Activated T-helper 1 cell treated with anti-CD3 and anti-CD28 coated beads, Interleukin-12 subunit alpha, Interleukin-12 subunit beta, Interleukin-2, Interleukin-4 antibody, amounts not matched to agents 30 ng/mL and 10 ng/mL and 1 ng/mL, durations not matched to agents 14 hours and 24 hours and 36 hours (primary cell): ENCODE measurements at regions not wholly inside any gene's neighbourhood (a gene's known extent, or its start where the extent isn't known, plus 50 kb on each side); places are given as distances from the start of the nearest gene placed in this dataset.

ENCODE experiments used
- DNase-seq: peaks from one replicate; pipeline ENCODE4 v3.0.0; 2021; ENCODE audit warnings: low spot score
- H3K27ac Mint-ChIP-seq: one replicate; pipeline ENCODE4 v1.8.0; 2021; ENCODE audit warnings: mild to moderate bottlenecking, mixed read lengths
- H3K27me3 Mint-ChIP-seq: one replicate; pipeline ENCODE4 v1.8.0; 2022; ENCODE audit warnings: mild to moderate bottlenecking, moderate library complexity, mixed read lengths; ENCODE audit not compliant: insufficient read depth
- H3K36me3 Mint-ChIP-seq: one replicate; pipeline ENCODE4 v1.8.0; 2021; ENCODE audit warnings: low read depth, mixed read lengths
- H3K4me1 Mint-ChIP-seq: one replicate; pipeline ENCODE4 v1.8.0; 2021; ENCODE audit warnings: low read depth, mixed read lengths
- H3K4me3 Mint-ChIP-seq: one replicate; pipeline ENCODE4 v1.8.0; 2021; ENCODE audit warnings: mild to moderate bottlenecking, moderate library complexity, mixed read lengths
- H3K9me3 Mint-ChIP-seq: one replicate; pipeline ENCODE4 v1.8.0; 2021; ENCODE audit warnings: mixed read lengths
- intact Hi-C: fragments of 100-400 bp; cut with micrococcal nuclease; formaldehyde crosslinking; loops from one replicate; pipeline ENCODE4 v1.15.1; 2024

DNA sequence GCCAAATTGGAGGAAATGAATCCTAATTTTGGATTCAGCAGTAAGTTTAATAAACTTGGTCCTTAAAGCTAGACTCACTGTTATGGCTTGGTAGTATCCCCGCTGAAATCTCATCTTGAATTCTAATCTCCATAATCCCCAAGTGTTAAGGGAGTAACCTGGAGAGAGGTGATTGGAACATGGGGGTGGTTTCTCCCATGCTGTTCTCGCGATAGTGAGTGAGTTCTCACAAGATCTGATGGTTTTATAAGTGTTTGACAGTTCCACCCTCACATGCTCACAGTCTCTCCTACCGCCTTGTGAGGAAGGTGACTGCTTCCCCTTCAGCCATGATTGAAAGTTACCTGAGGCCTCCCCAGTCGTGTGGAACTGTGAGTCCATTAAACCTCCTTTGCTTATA, 824.5 kb upstream of the WWC1 start:
- no peak for DNase-seq
- H3K27me3 Mint-ChIP-seq = no peaks in the 10 kb centered on the region
- no peaks in the 10 kb centered on the region for H3K4me1 Mint-ChIP-seq
- intact Hi-C loops = no loop called here
- H3K27ac Mint-ChIP-seq = no peak overlapping the region
- H3K36me3 Mint-ChIP-seq = no peaks in the 10 kb centered on the region
- H3K9me3 Mint-ChIP-seq = peaks cover 10% of the 10 kb centered on the region
- H3K4me3 Mint-ChIP-seq = no peak overlapping the region

DNA sequence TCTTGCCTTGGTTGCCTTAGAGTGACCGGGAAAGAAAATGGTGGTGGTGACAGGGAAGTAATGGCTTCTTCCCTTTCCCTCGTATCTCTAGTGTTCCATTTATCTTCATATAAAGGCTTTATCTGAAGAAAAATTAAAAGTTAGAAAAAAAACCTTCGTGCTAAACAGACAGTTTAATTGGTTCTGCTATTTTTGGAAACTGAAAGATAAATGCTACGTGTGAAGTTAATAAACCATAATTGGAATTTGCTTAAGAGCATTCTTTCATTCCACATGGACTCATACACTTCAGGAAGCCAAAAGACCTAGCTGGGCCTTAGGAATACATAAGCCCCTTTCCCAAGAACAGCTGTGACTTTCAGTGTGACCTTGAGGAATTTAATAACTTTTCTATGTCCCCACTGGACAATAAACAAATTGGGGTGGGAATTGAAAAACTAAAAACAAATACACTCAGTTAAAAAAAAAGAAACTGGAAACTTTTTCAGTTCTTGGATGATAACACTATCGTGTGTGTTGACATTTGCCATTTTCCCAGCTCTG, 818.8 kb upstream of the WWC1 start:
- Mint-ChIP-seq H3K4me3 (no peak overlapping the region), H3K4me1 (no peaks in the 10 kb centered on the region), H3K27me3 (no peaks in the 10 kb centered on the region), H3K36me3 (no peaks in the 10 kb centered on the region), H3K27ac (no peak overlapping the region), H3K9me3 (no peaks in the 10 kb centered on the region)
- DNase-seq = no peak
- intact Hi-C loops = no loop called here

DNA sequence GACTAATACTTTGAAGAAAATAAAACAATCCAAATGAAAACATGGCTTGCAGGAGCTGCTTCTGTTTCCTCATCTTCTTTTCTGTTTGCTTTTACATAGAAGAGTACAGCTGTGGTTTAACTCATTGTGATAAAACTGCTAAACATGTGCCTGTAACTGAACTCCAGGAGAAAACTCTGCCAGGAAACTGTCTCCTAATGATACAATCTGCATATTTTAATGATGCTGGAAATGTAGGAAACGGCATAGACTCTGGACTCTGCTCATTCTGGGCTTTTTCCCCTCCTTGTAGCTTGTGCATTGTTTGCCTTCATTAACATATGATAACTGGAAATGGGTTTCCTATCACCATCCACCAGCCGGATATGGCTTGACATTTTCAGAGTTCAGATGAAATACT, 813.3 kb upstream of the WWC1 start:
- Mint-ChIP-seq H3K36me3 (no peaks in the 10 kb centered on the region), H3K27ac (no peak overlapping the region), H3K27me3 (no peaks in the 10 kb centered on the region), H3K4me1 (no peaks in the 10 kb centered on the region), H3K4me3 (no peak overlapping the region), H3K9me3 (no peaks in the 10 kb centered on the region)
- intact Hi-C loops = no loop called here
- no peak for DNase-seq

DNA sequence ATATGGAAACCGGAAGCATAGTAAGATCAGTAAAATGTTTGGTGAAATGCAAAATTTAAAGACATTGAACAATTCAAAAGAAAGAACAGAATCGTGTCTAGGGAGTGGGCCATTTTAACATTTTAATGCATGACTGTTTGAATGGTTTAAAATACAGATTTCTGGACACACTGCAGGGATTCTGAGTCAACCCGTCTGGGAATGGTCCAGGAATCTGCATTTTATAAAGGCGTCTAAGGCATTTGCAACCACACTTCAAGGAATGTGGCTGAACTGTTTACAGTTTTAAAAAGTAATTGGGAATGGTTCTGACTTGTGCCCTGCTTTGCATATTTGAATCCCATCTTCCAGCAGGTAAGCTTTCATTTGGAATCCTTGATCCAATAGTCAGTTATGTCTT, 811.7 kb upstream of the WWC1 start:
- DNase-seq = no peak
- Mint-ChIP-seq H3K9me3 (no peaks in the 10 kb centered on the region), H3K4me3 (no peak overlapping the region), H3K27ac (no peak overlapping the region), H3K36me3 (no peaks in the 10 kb centered on the region), H3K27me3 (no peaks in the 10 kb centered on the region), H3K4me1 (no peaks in the 10 kb centered on the region)
- intact Hi-C loops = no loop called here

DNA sequence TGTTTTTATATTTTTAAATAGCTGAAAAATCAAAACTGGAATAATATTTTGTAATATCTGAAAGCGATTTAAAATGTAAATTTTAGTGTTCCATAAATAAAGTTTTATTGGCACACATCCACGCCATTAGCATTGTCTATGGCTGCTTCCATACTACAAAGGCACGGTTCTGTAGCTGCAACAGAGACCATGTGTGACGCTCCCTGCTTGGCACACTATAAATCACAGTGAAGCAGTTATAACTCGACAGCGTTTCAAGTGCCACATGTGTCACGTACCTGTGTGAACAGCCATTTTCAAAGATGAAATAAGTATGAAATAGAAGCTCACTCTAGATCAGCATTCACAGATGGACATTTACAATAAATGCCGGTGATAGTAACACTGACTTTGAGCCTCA, 810.1 kb upstream of the WWC1 start:
- no peaks in the 10 kb centered on the region for H3K4me1 Mint-ChIP-seq
- no peaks in the 10 kb centered on the region for H3K27me3 Mint-ChIP-seq
- no peak overlapping the region for H3K4me3 Mint-ChIP-seq
- H3K36me3 Mint-ChIP-seq = no peaks in the 10 kb centered on the region
- no peak overlapping the region for H3K27ac Mint-ChIP-seq
- no peak for DNase-seq
- H3K9me3 Mint-ChIP-seq = no peaks in the 10 kb centered on the region
- intact Hi-C loops = no loop called here

DNA sequence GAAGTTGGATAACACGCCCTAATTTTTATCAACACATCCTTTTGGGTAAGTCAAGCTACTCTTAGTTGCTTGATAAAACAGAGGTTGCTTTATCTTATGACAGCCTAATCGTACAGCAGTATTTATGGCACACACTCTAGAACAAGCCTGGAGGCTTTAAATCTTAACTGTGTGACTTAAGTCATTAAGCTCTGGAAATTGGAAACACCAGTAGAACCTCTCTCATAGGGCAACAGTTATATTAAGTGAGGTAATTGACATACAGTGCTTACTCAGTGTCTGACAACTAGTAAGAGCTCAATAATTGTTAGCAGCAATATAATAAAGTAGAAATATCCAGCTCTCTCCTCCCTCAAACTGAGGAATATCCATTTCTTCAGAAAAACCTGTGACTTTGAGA, 808.9 kb upstream of the WWC1 start:
- Mint-ChIP-seq H3K4me1 (no peaks in the 10 kb centered on the region), H3K9me3 (no peaks in the 10 kb centered on the region), H3K36me3 (no peaks in the 10 kb centered on the region)

DNA sequence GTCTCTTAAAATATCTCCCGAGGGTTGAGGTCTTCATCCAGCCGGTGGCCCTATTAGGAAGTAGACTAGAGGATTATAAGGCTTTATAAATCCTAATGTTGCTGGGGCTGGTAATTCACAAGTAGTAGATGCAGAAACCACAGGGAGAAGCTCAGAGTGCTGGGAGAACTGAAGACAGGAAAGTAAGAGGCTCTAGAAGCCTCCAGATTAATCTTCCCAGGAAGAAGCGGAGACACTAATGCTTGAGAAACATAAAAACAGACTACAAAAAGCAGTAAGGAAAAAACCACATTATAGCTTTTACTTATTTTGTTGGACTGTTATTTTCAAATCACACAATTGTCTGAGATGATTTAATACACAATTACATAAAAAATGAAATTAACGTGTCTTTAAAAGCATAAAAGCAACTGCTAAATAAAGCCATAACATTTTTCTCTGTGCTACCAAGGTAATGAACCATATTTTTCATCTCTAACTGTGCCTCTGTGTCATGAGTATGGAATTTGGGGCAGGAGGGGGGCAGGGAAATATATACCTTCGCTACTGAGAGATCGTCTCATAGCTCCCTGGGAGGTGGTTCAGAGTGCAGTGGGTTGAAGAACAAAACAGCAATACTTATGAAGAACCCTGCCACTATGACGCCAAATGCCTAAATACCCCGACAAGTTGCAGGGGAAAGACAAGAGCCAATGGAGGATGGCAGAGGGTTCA, 806.2 kb upstream of the WWC1 start:
- H3K4me1 Mint-ChIP-seq = no peaks in the 10 kb centered on the region
- intact Hi-C loops = no loop called here
- no peak overlapping the region for H3K27ac Mint-ChIP-seq
- no peaks in the 10 kb centered on the region for H3K9me3 Mint-ChIP-seq
- DNase-seq = no peak
- no peaks in the 10 kb centered on the region for H3K27me3 Mint-ChIP-seq
- H3K4me3 Mint-ChIP-seq = no peak overlapping the region
- H3K36me3 Mint-ChIP-seq = no peaks in the 10 kb centered on the region

More for the DNA sequence above, 808.9 kb upstream of the WWC1 start:
- H3K27ac Mint-ChIP-seq = no peak overlapping the region
- intact Hi-C loops = no loop called here
- DNase-seq = no peak
- H3K27me3 Mint-ChIP-seq = no peaks in the 10 kb centered on the region
- H3K4me3 Mint-ChIP-seq = no peak overlapping the region

DNA sequence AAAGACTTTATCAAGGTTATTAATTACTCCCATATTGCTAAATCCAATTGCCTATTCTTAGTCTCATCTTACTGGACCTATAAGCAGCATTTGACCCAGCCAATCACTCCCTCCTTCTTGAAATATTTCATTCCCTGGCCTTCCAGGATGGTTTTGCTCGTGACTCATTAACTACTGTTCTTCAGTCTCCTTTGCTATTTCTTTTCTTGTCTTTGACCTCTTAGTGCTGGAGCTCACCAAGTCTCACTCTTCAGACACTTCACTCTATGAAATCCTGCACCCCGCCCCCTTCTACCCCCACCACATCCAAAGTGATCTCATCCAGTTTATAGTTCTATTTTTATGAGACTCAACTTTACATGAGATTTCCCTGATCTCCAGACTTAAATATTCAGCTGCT, 803.1 kb upstream of the WWC1 start:
- no peaks in the 10 kb centered on the region for H3K27me3 Mint-ChIP-seq
- no peak for DNase-seq
- intact Hi-C loops = no loop called here
- no peaks in the 10 kb centered on the region for H3K9me3 Mint-ChIP-seq
- H3K36me3 Mint-ChIP-seq = no peaks in the 10 kb centered on the region
- H3K4me1 Mint-ChIP-seq = no peaks in the 10 kb centered on the region
- no peak overlapping the region for H3K27ac Mint-ChIP-seq
- H3K4me3 Mint-ChIP-seq = no peak overlapping the region

DNA sequence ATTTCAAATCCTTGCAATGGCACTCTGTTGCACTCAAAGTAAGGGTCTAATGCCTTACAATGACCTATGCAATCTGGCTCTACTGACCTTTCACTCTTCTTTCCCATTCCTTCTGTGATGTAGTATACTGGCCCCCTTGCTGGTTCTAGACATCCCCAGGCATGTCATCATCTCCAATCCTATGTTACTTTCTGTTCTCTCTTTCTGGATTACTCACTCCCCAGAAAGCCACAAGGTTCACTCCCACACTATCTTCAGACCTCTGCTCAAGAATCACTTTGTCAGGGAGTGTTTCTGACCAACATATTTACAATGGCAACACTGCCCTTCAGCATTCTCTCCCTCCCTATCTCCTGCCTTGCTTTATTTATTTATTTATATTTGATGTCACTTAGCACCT, 802.2 kb upstream of the WWC1 start:
- Mint-ChIP-seq H3K4me1 (no peaks in the 10 kb centered on the region), H3K4me3 (no peak overlapping the region), H3K27me3 (no peaks in the 10 kb centered on the region), H3K9me3 (no peaks in the 10 kb centered on the region), H3K27ac (no peak overlapping the region), H3K36me3 (no peaks in the 10 kb centered on the region)
- no peak for DNase-seq
- intact Hi-C loops = no loop called here

DNA sequence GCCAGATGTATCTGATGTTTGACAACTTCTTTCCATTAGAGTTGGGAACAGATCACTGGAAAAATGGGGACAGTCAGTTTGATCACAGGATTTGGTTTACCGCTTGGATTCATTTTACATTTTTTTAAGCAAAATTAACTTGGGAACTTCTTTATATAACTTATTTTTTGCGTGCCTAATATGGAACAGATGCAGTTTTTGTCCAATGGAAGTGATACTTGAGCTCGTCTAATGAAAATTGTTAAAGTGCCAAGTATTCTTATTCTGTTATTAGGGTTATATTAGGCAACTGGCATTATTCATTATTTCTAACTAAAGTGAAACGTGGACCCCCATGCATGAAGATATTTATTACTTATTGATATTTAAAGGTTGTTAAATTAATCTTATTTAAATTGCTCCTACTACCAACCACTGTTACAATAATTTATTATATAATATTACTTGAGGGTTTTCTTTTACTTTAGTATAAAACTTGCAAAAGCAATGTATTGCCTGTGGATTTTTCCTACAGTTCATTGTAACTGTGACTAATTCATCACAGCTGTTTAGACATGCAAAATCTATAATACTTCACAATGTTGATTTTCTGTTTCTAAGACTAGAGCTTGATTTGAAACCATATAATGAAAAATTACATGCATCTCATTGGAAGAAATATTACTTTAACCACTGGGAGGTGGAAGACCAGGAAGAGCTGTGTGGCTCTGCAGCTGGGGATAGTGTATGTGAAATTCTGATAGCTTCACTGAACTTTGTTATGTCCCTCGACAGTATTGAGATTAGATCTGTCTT, 787.3 kb upstream of the WWC1 start:
- Mint-ChIP-seq H3K4me1 (no peaks in the 10 kb centered on the region), H3K4me3 (no peak overlapping the region), H3K27ac (no peak overlapping the region), H3K27me3 (no peaks in the 10 kb centered on the region), H3K9me3 (no peaks in the 10 kb centered on the region), H3K36me3 (no peaks in the 10 kb centered on the region)
- intact Hi-C loops = no loop called here
- no peak for DNase-seq

DNA sequence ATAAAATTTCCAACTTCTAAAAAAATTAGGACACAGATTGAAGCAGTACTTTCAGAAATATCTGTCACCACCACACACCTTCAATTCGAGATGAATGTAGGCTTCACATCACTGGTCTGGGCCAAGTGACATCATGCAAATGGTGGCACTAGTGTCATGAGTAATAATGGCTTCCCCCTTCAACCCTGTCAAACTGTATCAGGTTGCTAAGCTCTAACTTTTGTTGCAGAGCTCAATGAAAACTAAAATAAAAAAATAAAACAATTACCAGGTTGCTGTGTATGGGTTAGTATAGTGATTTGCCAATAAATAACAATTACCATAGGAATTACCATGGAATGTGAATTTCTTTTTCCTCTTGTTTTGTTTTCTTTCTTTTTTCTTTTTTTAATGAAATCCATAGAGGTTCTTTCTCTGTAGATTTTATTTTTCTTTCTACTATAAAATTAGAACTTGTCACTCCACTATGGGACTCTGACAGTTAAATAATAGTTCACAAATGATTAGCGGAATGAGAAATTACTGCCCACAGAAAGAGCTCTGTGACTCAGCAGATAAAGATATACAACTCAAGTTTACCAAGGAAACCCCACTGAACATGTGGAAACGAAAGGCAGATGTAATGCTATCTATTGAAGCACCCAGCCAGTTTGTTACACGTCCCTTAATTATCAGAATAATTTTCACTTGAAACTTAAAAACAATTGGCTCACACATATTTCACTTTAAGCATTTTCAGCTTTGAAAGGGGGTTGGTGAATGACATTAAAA, 783.8 kb upstream of the WWC1 start:
- no peak overlapping the region for H3K4me3 Mint-ChIP-seq
- DNase-seq = no peak
- no peak overlapping the region for H3K27ac Mint-ChIP-seq
- H3K4me1 Mint-ChIP-seq = no peaks in the 10 kb centered on the region
- intact Hi-C loops = no loop called here
- H3K36me3 Mint-ChIP-seq = no peaks in the 10 kb centered on the region
- no peaks in the 10 kb centered on the region for H3K27me3 Mint-ChIP-seq
- no peaks in the 10 kb centered on the region for H3K9me3 Mint-ChIP-seq

DNA sequence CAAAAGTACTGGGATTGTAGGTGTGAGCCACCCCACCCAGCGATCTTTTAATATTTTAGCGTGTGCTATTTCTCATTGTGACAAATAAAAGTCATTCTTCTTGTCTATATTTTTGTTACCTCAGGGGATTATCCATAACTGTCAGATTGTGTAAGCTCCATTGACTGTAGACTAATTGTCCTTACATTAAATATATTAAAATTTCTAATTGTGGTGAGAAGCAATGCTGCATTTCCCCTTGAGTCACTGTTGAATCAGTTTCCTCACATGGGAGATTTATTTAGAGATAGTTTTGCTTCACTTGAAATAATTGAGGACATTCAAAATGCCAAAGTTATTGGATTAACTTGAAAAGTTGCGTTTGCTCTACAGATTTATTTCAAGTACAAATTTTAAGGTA, 782.4 kb upstream of the WWC1 start:
- no peak overlapping the region for H3K4me3 Mint-ChIP-seq

DNA sequence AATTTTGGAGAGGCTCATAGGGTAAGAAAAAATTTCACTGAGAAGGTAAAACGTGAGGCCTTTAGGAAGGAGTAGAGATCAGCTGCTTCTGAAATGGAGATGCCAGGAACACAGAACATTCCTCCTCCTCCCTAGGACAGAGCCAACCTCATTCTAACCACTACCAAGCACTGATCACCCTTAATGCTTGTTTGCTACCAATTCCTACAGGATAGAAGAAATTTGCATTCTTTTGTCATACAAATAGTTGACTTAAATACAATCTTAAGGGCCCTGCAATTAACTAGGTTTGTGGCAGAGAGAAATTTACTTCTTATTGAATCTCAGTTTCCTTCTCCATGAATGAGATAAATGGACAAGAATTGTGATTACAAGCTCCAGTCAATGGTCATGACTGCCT, 780.2 kb upstream of the WWC1 start:
- no peak overlapping the region for H3K4me3 Mint-ChIP-seq
- no peaks in the 10 kb centered on the region for H3K36me3 Mint-ChIP-seq
- no peaks in the 10 kb centered on the region for H3K27me3 Mint-ChIP-seq
- no peaks in the 10 kb centered on the region for H3K4me1 Mint-ChIP-seq
- no peaks in the 10 kb centered on the region for H3K9me3 Mint-ChIP-seq
- H3K27ac Mint-ChIP-seq = no peak overlapping the region
- intact Hi-C loops = no loop called here
- no peak for DNase-seq

More for the DNA sequence above, 782.4 kb upstream of the WWC1 start:
- H3K27me3 Mint-ChIP-seq = no peaks in the 10 kb centered on the region
- H3K4me1 Mint-ChIP-seq = no peaks in the 10 kb centered on the region
- intact Hi-C loops = no loop called here
- no peak for DNase-seq
- H3K36me3 Mint-ChIP-seq = no peaks in the 10 kb centered on the region
- no peaks in the 10 kb centered on the region for H3K9me3 Mint-ChIP-seq
- no peak overlapping the region for H3K27ac Mint-ChIP-seq
